ENCODE measurements at regions not wholly inside any gene's neighbourhood (a gene's known extent, or its start where the extent isn't known, plus 50 kb on each side); places are given as distances from the start of the nearest gene placed in this dataset.

GRCh38 chr17:72411124-72411563 is 290.3 kb downstream of the SOX9 start:
- H3K36me3 Mint-ChIP-seq, result no peaks in the 10 kb centered on the region
- H3K4me1 Mint-ChIP-seq, result peaks cover 10% of the 10 kb centered on the region
- H3K9me3 Mint-ChIP-seq, result peaks cover 3% of the 10 kb centered on the region
- DNase-seq (ENCODE audit: low spot score in 2 of 2) (no peak), ATAC-seq (ENCODE audit: low read depth) (no peak)
- H3K27me3 Mint-ChIP-seq, result peaks cover 2% of the 10 kb centered on the region
- no peak overlapping the region for H3K27ac Mint-ChIP-seq
- no peak overlapping the region for H3K4me3 Mint-ChIP-seq

- Mint-ChIP-seq H3K9me3 (peaks cover 7% of the 10 kb centered on the region), H3K4me3 (no peak overlapping the region), H3K27me3 (peaks cover 2% of the 10 kb centered on the region), H3K4me1 (peaks cover 2% of the 10 kb centered on the region), H3K36me3 (no peaks in the 10 kb centered on the region), H3K27ac (no peak overlapping the region)
- DNase-seq (ENCODE audit: low spot score in 2 of 2), result no peak
- ATAC-seq (ENCODE audit: low read depth), result no peak
These were observed 291.8 kb downstream of the SOX9 start for GRCh38 chr17:72412650-72413076.

- H3K36me3 Mint-ChIP-seq, result peaks cover 2% of the 10 kb centered on the region
These were observed 292.5 kb downstream of the SOX9 start for GRCh38 chr17:72413077-72414031.

GRCh38 chr17:72414032-72414396 is 293.2 kb downstream of the SOX9 start:
- H3K4me3 Mint-ChIP-seq, result no peak overlapping the region
- ATAC-seq (ENCODE audit: low read depth), result no peak
- peaks cover 12% of the 10 kb centered on the region for H3K9me3 Mint-ChIP-seq
- DNase-seq (ENCODE audit: low spot score in 2 of 2), result no peak
- peaks cover 5% of the 10 kb centered on the region for H3K36me3 Mint-ChIP-seq
- no peak overlapping the region for H3K27ac Mint-ChIP-seq
- H3K27me3 Mint-ChIP-seq, result peaks cover 6% of the 10 kb centered on the region
- H3K4me1 Mint-ChIP-seq, result no peaks in the 10 kb centered on the region

More at GRCh38 chr17:72413077-72414031, 292.5 kb downstream of the SOX9 start:
- Mint-ChIP-seq H3K27ac (no peak overlapping the region), H3K27me3 (peaks cover 4% of the 10 kb centered on the region), H3K4me3 (no peak overlapping the region), H3K4me1 (no peaks in the 10 kb centered on the region), H3K9me3 (peaks cover 11% of the 10 kb centered on the region)
- ATAC-seq (ENCODE audit: low read depth), result no peak
- no peak for DNase-seq (ENCODE audit: low spot score in 2 of 2)

- Mint-ChIP-seq H3K36me3 (peaks cover 5% of the 10 kb centered on the region), H3K4me3 (no peak overlapping the region), H3K27ac (no peak overlapping the region), H3K27me3 (peaks cover 6% of the 10 kb centered on the region), H3K4me1 (peaks cover 4% of the 10 kb centered on the region), H3K9me3 (peaks cover 11% of the 10 kb centered on the region)
- no peak for DNase-seq (ENCODE audit: low spot score in 2 of 2)
- no peak for ATAC-seq (ENCODE audit: low read depth)
These were observed 294.4 kb downstream of the SOX9 start for GRCh38 chr17:72414967-72415853.

GRCh38 chr17:72416054-72416675 is 295.3 kb downstream of the SOX9 start:
- Mint-ChIP-seq H3K4me3 (no peak overlapping the region), H3K36me3 (peaks cover 5% of the 10 kb centered on the region), H3K27ac (no peak overlapping the region), H3K9me3 (peaks cover 11% of the 10 kb centered on the region), H3K27me3 (peaks cover 6% of the 10 kb centered on the region), H3K4me1 (peaks cover 10% of the 10 kb centered on the region)
- ATAC-seq (ENCODE audit: low read depth), result no peak
- no peak for DNase-seq (ENCODE audit: low spot score in 2 of 2)

GRCh38 chr17:72416905-72417304 is 296.1 kb downstream of the SOX9 start:
- Mint-ChIP-seq H3K27ac (no peak overlapping the region), H3K36me3 (peaks cover 5% of the 10 kb centered on the region), H3K27me3 (peaks cover 6% of the 10 kb centered on the region), H3K9me3 (peaks cover 11% of the 10 kb centered on the region), H3K4me1 (peaks cover 15% of the 10 kb centered on the region), H3K4me3 (no peak overlapping the region)
- ATAC-seq (ENCODE audit: low read depth) (no peak), DNase-seq (ENCODE audit: low spot score in 2 of 2) (no peak)

GRCh38 chr17:72417627-72418026 is 296.8 kb downstream of the SOX9 start:
- no peak for ATAC-seq (ENCODE audit: low read depth)
- Mint-ChIP-seq H3K9me3 (peaks cover 11% of the 10 kb centered on the region), H3K27ac (no peak overlapping the region), H3K4me1 (peaks cover 18% of the 10 kb centered on the region), H3K4me3 (no peak overlapping the region), H3K27me3 (peaks cover 6% of the 10 kb centered on the region), H3K36me3 (peaks cover 5% of the 10 kb centered on the region)
- DNase-seq (ENCODE audit: low spot score in 2 of 2), result no peak

GRCh38 chr17:72419866-72420774 is 299.3 kb downstream of the SOX9 start:
- ATAC-seq (ENCODE audit: low read depth), result peak; percentile 52
- H3K27ac Mint-ChIP-seq, result no peak overlapping the region
- peaks cover 27% of the 10 kb centered on the region for H3K4me1 Mint-ChIP-seq
- H3K4me3 Mint-ChIP-seq, result no peak overlapping the region
- peaks cover 5% of the 10 kb centered on the region for H3K36me3 Mint-ChIP-seq
- H3K27me3 Mint-ChIP-seq, result peaks cover 8% of the 10 kb centered on the region
- H3K9me3 Mint-ChIP-seq, result peaks cover 11% of the 10 kb centered on the region
- DNase-seq (ENCODE audit: low spot score in 2 of 2), result no peak

- Mint-ChIP-seq H3K4me3 (no peak overlapping the region), H3K27me3 (peaks cover 8% of the 10 kb centered on the region), H3K9me3 (peaks cover 11% of the 10 kb centered on the region), H3K27ac (no peak overlapping the region), H3K36me3 (peaks cover 5% of the 10 kb centered on the region), H3K4me1 (peaks cover 27% of the 10 kb centered on the region)
- DNase-seq (ENCODE audit: low spot score in 2 of 2) (no peak), ATAC-seq (ENCODE audit: low read depth) (no peak)
These were observed 299.9 kb downstream of the SOX9 start for GRCh38 chr17:72420775-72421127.

- ATAC-seq (ENCODE audit: low read depth) (peak; percentile 18), DNase-seq (ENCODE audit: low spot score in 2 of 2) (no peak)
- Mint-ChIP-seq H3K9me3 (peaks cover 11% of the 10 kb centered on the region), H3K27me3 (peaks cover 8% of the 10 kb centered on the region), H3K36me3 (peaks cover 5% of the 10 kb centered on the region), H3K4me1 (peaks cover 29% of the 10 kb centered on the region), H3K4me3 (peak overlapping the region; percentile 9), H3K27ac (peak overlapping the region; percentile 56)
These were observed 300.6 kb downstream of the SOX9 start for GRCh38 chr17:72421128-72422092.

- H3K27ac Mint-ChIP-seq, result peak overlapping the region; percentile 83
- DNase-seq (ENCODE audit: low spot score in 2 of 2), result no peak
- peaks cover 8% of the 10 kb centered on the region for H3K9me3 Mint-ChIP-seq
- peaks cover 5% of the 10 kb centered on the region for H3K36me3 Mint-ChIP-seq
- ATAC-seq (ENCODE audit: low read depth), result peak; percentile 59
- H3K4me3 Mint-ChIP-seq, result peak overlapping the region; percentile 58
- peaks cover 29% of the 10 kb centered on the region for H3K4me1 Mint-ChIP-seq
- peaks cover 8% of the 10 kb centered on the region for H3K27me3 Mint-ChIP-seq
These were observed 301.3 kb downstream of the SOX9 start for GRCh38 chr17:72422204-72422504.
